ENCODE measurements at regions not wholly inside any gene's neighbourhood (a gene's known extent, or its start where the extent isn't known, plus 50 kb on each side); places are given as distances from the start of the nearest gene placed in this dataset.
"Not testable (repeated sequence)": the region's sequence is repeated elsewhere in the genome, so short reads cannot be mapped to it uniquely, and the experiment has no call there.

- not testable (repeated sequence) for TF ChIP-seq CTCF, POLR2A, EP300 (IDR thresholded peaks at IDR 0.05)
Measured at GRCh38 chr21:13380561-13380960, 229.0 kb upstream of the POTED start.

All from tibial nerve (tissue), 4 donors.